ENCODE measurements at regions not wholly inside any gene's neighbourhood (a gene's known extent, or its start where the extent isn't known, plus 50 kb on each side); places are given as distances from the start of the nearest gene placed in this dataset.

GRCh38 chr3:64916937-64917336, 229.1 kb upstream of the ADAMTS9 start:
- TF ChIP-seq EZH2 (IDR thresholded peaks at IDR 0.05) (no peak), ZBTB33 (IDR thresholded peaks at IDR 0.05; ENCODE audit: extremely low read depth, insufficient replicate concordance, low read length) (no peak), EZH2phosphoT487 (IDR thresholded peaks at IDR 0.05; ENCODE audit: borderline replicate concordance) (no peak), FOSL1 (IDR thresholded peaks at IDR 0.05; ENCODE audit: low read depth) (no peak), EGR1 (IDR thresholded peaks at IDR 0.05; ENCODE audit: low read depth) (no peak), POLR2A (IDR thresholded peaks at IDR 0.05; ENCODE audit: borderline replicate concordance, extremely low read depth, insufficient read depth, insufficient read length) (no peak)
- TF ChIP-seq, protein P1, sequence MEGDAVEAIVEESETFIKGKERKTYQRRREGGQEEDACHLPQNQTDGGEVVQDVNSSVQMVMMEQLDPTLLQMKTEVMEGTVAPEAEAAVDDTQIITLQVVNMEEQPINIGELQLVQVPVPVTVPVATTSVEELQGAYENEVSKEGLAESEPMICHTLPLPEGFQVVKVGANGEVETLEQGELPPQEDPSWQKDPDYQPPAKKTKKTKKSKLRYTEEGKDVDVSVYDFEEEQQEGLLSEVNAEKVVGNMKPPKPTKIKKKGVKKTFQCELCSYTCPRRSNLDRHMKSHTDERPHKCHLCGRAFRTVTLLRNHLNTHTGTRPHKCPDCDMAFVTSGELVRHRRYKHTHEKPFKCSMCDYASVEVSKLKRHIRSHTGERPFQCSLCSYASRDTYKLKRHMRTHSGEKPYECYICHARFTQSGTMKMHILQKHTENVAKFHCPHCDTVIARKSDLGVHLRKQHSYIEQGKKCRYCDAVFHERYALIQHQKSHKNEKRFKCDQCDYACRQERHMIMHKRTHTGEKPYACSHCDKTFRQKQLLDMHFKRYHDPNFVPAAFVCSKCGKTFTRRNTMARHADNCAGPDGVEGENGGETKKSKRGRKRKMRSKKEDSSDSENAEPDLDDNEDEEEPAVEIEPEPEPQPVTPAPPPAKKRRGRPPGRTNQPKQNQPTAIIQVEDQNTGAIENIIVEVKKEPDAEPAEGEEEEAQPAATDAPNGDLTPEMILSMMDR (IDR thresholded peaks at IDR 0.05 in 2 of 3, conservative IDR thresholded peaks at IDR 0.05 in 1 of 3; ENCODE audit: borderline replicate concordance in 1 of 3, insufficient read depth in 1 of 3, low read depth in 2 of 3, low read length in 2 of 3), result no peak
- TF ChIP-seq, protein P2, sequence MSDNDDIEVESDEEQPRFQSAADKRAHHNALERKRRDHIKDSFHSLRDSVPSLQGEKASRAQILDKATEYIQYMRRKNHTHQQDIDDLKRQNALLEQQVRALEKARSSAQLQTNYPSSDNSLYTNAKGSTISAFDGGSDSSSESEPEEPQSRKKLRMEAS (IDR thresholded peaks at IDR 0.05), result no peak
